Hippocampal formation (tissue), 2 donors: ENCODE measurements at regions not wholly inside any gene's neighbourhood (a gene's known extent, or its start where the extent isn't known, plus 50 kb on each side); places are given as distances from the start of the nearest gene placed in this dataset.

Source experiments
- DNase-seq, 2 donors: peaks; one replicate each; lab custom pipeline; 2025; lab: John Stamatoyannopoulos, UW

GRCh38 chr9:126089789-126090188, 236.8 kb upstream of the MVB12B start:
- no peak for DNase-seq

GRCh38 chr9:126093771-126094170, 232.9 kb upstream of the MVB12B start:
- no peak for DNase-seq

- no peak for DNase-seq
Observed at GRCh38 chr9:126095546-126096190, 231.0 kb upstream of the MVB12B start.

- no peak for DNase-seq
Observed at GRCh38 chr9:126096340-126096739, 230.3 kb upstream of the MVB12B start.

GRCh38 chr9:126097679-126098078, 228.9 kb upstream of the MVB12B start:
- no peak for DNase-seq

GRCh38 chr9:126106404-126106803, 220.2 kb upstream of the MVB12B start:
- no peak for DNase-seq

GRCh38 chr9:126107693-126108092, 218.9 kb upstream of the MVB12B start:
- DNase-seq, result no peak

GRCh38 chr9:126108240-126108639, 218.4 kb upstream of the MVB12B start:
- DNase-seq, result no peak

GRCh38 chr9:126109575-126109974, 217.1 kb upstream of the MVB12B start:
- no peak for DNase-seq

- DNase-seq, result no peak
Observed at GRCh38 chr9:126111556-126111955, 215.1 kb upstream of the MVB12B start.

GRCh38 chr9:126112135-126112720, 214.4 kb upstream of the MVB12B start:
- no peak for DNase-seq

GRCh38 chr9:126113176-126113575, 213.5 kb upstream of the MVB12B start:
- no peak for DNase-seq

- no peak for DNase-seq
Observed at GRCh38 chr9:126113756-126114408, 212.7 kb upstream of the MVB12B start.

- DNase-seq, result no peak
Observed at GRCh38 chr9:126114409-126114760, 212.2 kb upstream of the MVB12B start.

- no peak for DNase-seq
Observed at GRCh38 chr9:126114850-126115460, 211.7 kb upstream of the MVB12B start.

- DNase-seq, result no peak
Observed at GRCh38 chr9:126116351-126117157, 210.1 kb upstream of the MVB12B start.

GRCh38 chr9:126117158-126117425, 209.5 kb upstream of the MVB12B start:
- no peak for DNase-seq

GRCh38 chr9:126117631-126118030, 209.0 kb upstream of the MVB12B start:
- DNase-seq, result no peak

- DNase-seq, result no peak
Observed at GRCh38 chr9:126119731-126120130, 206.9 kb upstream of the MVB12B start.

GRCh38 chr9:126122901-126123616, 203.6 kb upstream of the MVB12B start:
- no peak for DNase-seq

- no peak for DNase-seq
Observed at GRCh38 chr9:126123927-126124326, 202.7 kb upstream of the MVB12B start.

GRCh38 chr9:126125177-126125576, 201.5 kb upstream of the MVB12B start:
- DNase-seq, result no peak
